Urinary bladder (tissue), 3 donors: ENCODE measurements at regions not wholly inside any gene's neighbourhood (a gene's known extent, or its start where the extent isn't known, plus 50 kb on each side); places are given as distances from the start of the nearest gene placed in this dataset.

Experiments
- DNase-seq: peaks from one replicate; pipeline ENCODE4 v3.0.0-alpha.2; 2015; ENCODE audit errors: extremely low spot score
- H3K27ac ChIP-seq: one replicate; pipeline ENCODE4 v1.5.1; 2013; ENCODE audit warnings: low read depth, mild to moderate bottlenecking, moderate library complexity
- H3K36me3 ChIP-seq: one replicate; pipeline ENCODE4 v1.6.1; 2013; ENCODE audit warnings: mild to moderate bottlenecking, moderate library complexity; ENCODE audit not compliant: insufficient read depth
- H3K4me1 ChIP-seq: one replicate; pipeline ENCODE4 v1.6.1; 2013; ENCODE audit warnings: mild to moderate bottlenecking, moderate library complexity; ENCODE audit not compliant: insufficient read depth
- H3K4me3 ChIP-seq: one replicate; pipeline ENCODE4 v1.5.1; 2013; ENCODE audit warnings: low read depth, low read length
- WGBS: extraction: QIAGEN DNeasy Blood & Tissue Kit; methylation state at CpG from one replicate; pipeline ENCODE4 v1.1.7; 2013; 5-methylcytosine and 5-hydroxymethylcytosine counted together
- donor health status: healthy with polysubstance abuse.
- donor health status: healthy.

GRCh38 chr1:232473900-232474299, 156.0 kb downstream of the SIPA1L2 start:
- no peak overlapping the region for H3K4me3 ChIP-seq
- 91% methylated on average over 4 of the region's 4 CpGs for WGBS
- H3K4me1 ChIP-seq: no peaks in the 10 kb centered on the region
- no peak overlapping the region for H3K27ac ChIP-seq
- H3K36me3 ChIP-seq: no peaks in the 10 kb centered on the region
- DNase-seq: no peak

GRCh38 chr1:232473324-232473723, 156.6 kb downstream of the SIPA1L2 start:
- H3K36me3 ChIP-seq: no peaks in the 10 kb centered on the region
- H3K27ac ChIP-seq: no peak overlapping the region
- DNase-seq: no peak
- no peaks in the 10 kb centered on the region for H3K4me1 ChIP-seq
- 49% methylated on average over 2 of the region's 2 CpGs for WGBS
- H3K4me3 ChIP-seq: no peak overlapping the region

- no peaks in the 10 kb centered on the region for H3K4me1 ChIP-seq
- H3K27ac ChIP-seq: no peak overlapping the region
- 25% methylated on average over 3 of the region's 3 CpGs for WGBS
- no peaks in the 10 kb centered on the region for H3K36me3 ChIP-seq
- no peak overlapping the region for H3K4me3 ChIP-seq
- peak; percentile 11 for DNase-seq
Measured at GRCh38 chr1:232472485-232473041, 157.4 kb downstream of the SIPA1L2 start.

GRCh38 chr1:232471250-232471649, 158.7 kb downstream of the SIPA1L2 start:
- Histone ChIP-seq H3K4me1 (no peaks in the 10 kb centered on the region), H3K4me3 (no peak overlapping the region), H3K27ac (no peak overlapping the region), H3K36me3 (no peaks in the 10 kb centered on the region)
- 87% methylated on average over 5 of the region's 5 CpGs for WGBS
- DNase-seq: no peak

GRCh38 chr1:232470711-232471110, 159.2 kb downstream of the SIPA1L2 start:
- 95% methylated on average over 1 of the region's 1 CpG for WGBS
- Histone ChIP-seq H3K27ac (no peak overlapping the region), H3K4me3 (no peak overlapping the region), H3K36me3 (no peaks in the 10 kb centered on the region), H3K4me1 (no peaks in the 10 kb centered on the region)
- DNase-seq: no peak

GRCh38 chr1:232468249-232468648, 161.7 kb downstream of the SIPA1L2 start:
- no peak for DNase-seq

GRCh38 chr1:232467073-232467760, 162.7 kb downstream of the SIPA1L2 start:
- no peak overlapping the region for H3K4me3 ChIP-seq
- H3K27ac ChIP-seq: no peak overlapping the region
- 96% methylated on average over 9 of the region's 9 CpGs for WGBS
- no peaks in the 10 kb centered on the region for H3K4me1 ChIP-seq
- DNase-seq: no peak
- no peaks in the 10 kb centered on the region for H3K36me3 ChIP-seq

More at GRCh38 chr1:232468249-232468648, 161.7 kb downstream of the SIPA1L2 start:
- Histone ChIP-seq H3K27ac (no peak overlapping the region), H3K4me1 (no peaks in the 10 kb centered on the region), H3K36me3 (no peaks in the 10 kb centered on the region), H3K4me3 (no peak overlapping the region)
- 88% methylated on average over 3 of the region's 3 CpGs for WGBS

- no peak overlapping the region for H3K4me3 ChIP-seq
- no peak for DNase-seq
- no peak overlapping the region for H3K27ac ChIP-seq
- no peaks in the 10 kb centered on the region for H3K36me3 ChIP-seq
- 80% methylated on average over 1 of the region's 1 CpG for WGBS
- H3K4me1 ChIP-seq: no peaks in the 10 kb centered on the region
Measured at GRCh38 chr1:232464325-232464724, 165.6 kb downstream of the SIPA1L2 start.

GRCh38 chr1:232463225-232463624, 166.7 kb downstream of the SIPA1L2 start:
- no peaks in the 10 kb centered on the region for H3K36me3 ChIP-seq
- 77% methylated on average over 3 of the region's 3 CpGs for WGBS

GRCh38 chr1:232462213-232462612, 167.7 kb downstream of the SIPA1L2 start:
- Histone ChIP-seq H3K4me1 (no peaks in the 10 kb centered on the region), H3K36me3 (no peaks in the 10 kb centered on the region), H3K27ac (no peak overlapping the region), H3K4me3 (no peak overlapping the region)
- no peak for DNase-seq
- 71% methylated on average over 4 of the region's 4 CpGs for WGBS

More at GRCh38 chr1:232463225-232463624, 166.7 kb downstream of the SIPA1L2 start:
- Histone ChIP-seq H3K27ac (no peak overlapping the region), H3K4me3 (no peak overlapping the region), H3K4me1 (no peaks in the 10 kb centered on the region)
- no peak for DNase-seq

GRCh38 chr1:232459826-232460225, 170.1 kb downstream of the SIPA1L2 start:
- Histone ChIP-seq H3K4me1 (no peaks in the 10 kb centered on the region), H3K4me3 (no peak overlapping the region), H3K36me3 (no peaks in the 10 kb centered on the region), H3K27ac (no peak overlapping the region)
- 31% methylated on average over 3 of the region's 3 CpGs for WGBS
- DNase-seq: no peak

GRCh38 chr1:232459087-232459486, 170.8 kb downstream of the SIPA1L2 start:
- WGBS: 78% methylated on average over 4 of the region's 4 CpGs

GRCh38 chr1:232457595-232457994, 172.3 kb downstream of the SIPA1L2 start:
- WGBS: 91% methylated on average over 3 of the region's 3 CpGs

More at GRCh38 chr1:232459087-232459486, 170.8 kb downstream of the SIPA1L2 start:
- H3K36me3 ChIP-seq: no peaks in the 10 kb centered on the region
- H3K4me1 ChIP-seq: no peaks in the 10 kb centered on the region
- no peak for DNase-seq
- no peak overlapping the region for H3K27ac ChIP-seq
- H3K4me3 ChIP-seq: no peak overlapping the region

GRCh38 chr1:232456714-232457113, 173.2 kb downstream of the SIPA1L2 start:
- H3K4me3 ChIP-seq: no peak overlapping the region
- no peaks in the 10 kb centered on the region for H3K36me3 ChIP-seq
- 84% methylated on average over 2 of the region's 2 CpGs for WGBS
- no peak overlapping the region for H3K27ac ChIP-seq
- no peak for DNase-seq
- no peaks in the 10 kb centered on the region for H3K4me1 ChIP-seq

More at GRCh38 chr1:232457595-232457994, 172.3 kb downstream of the SIPA1L2 start:
- H3K36me3 ChIP-seq: no peaks in the 10 kb centered on the region
- no peak overlapping the region for H3K4me3 ChIP-seq
- no peaks in the 10 kb centered on the region for H3K4me1 ChIP-seq
- no peak for DNase-seq
- no peak overlapping the region for H3K27ac ChIP-seq
